ENCODE measurements at regions not wholly inside any gene's neighbourhood (a gene's known extent, or its start where the extent isn't known, plus 50 kb on each side); places are given as distances from the start of the nearest gene placed in this dataset.

DNA sequence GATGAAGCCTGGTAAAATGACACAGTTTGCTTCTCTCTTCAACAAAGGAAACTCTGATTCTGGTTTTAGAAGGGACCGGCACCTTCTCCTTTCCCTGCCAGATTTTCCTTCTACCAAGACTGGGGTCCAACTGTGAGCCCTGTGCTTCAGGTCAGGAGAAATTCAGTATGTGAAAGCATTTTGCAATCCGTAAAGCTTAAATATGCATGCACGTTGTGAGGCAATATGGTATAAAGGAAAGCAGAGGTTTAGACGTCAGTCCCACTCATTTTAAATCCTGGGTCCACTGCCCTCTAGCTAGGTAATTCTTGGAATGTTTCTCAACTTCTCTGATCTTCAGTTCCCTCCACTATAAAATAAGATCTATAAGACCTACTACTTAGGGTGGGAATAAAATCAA lies 359.0 kb upstream of the NPSR1 start:
- H2BK15ac ChIP-seq (ENCODE audit: low read depth, low read length) = no peak overlapping the region
- no peak overlapping the region for H4K91ac ChIP-seq (ENCODE audit: insufficient read depth, low read depth, low read length)
- no TSS peak for BruUV-seq (replicated peaks)
- H3K4me3 ChIP-seq (ENCODE audit: insufficient read depth, low read depth, low read length) = no peak overlapping the region
- no peaks in the 10 kb centered on the region for H3K36me3 ChIP-seq (ENCODE audit: control insufficient read depth, insufficient read depth, low read length)
- POLR2A ChIA-PET (ENCODE audit: unreplicated experiment) = no interaction called here
- no peak overlapping the region for H3K23ac ChIP-seq (ENCODE audit: low read depth, low read length)
- H3K4me1 ChIP-seq (ENCODE audit: control insufficient read depth, insufficient read depth, low read length) = peaks cover 2% of the 10 kb centered on the region; the same call in 1 of the 2 replicates
- H2BK120ac ChIP-seq (ENCODE audit: low read depth, low read length) = no peak overlapping the region
- dilution Hi-C loops (cut with HindIII; ENCODE audit: low sequenced_read_pairs, unreplicated experiment) = no loop called here
- TF ChIP-seq MAFK (IDR thresholded peaks at IDR 0.05; ENCODE audit: low read depth, low read length) (no peak), MAZ (IDR thresholded peaks at IDR 0.05; ENCODE audit: borderline replicate concordance, low read depth, low read length) (no peak), RFX5 (IDR thresholded peaks at IDR 0.05; ENCODE audit: low read depth, low read length) (no peak), RAD21 (IDR thresholded peaks at IDR 0.05; ENCODE audit: low read length) (no peak), CHD1 (IDR thresholded peaks at IDR 0.05; ENCODE audit: low read depth, low read length) (no peak), SMC3 (IDR thresholded peaks at IDR 0.05; ENCODE audit: low read depth, low read length) (no peak), BHLHE40 (IDR thresholded peaks at IDR 0.05; ENCODE audit: low read depth, low read length) (no peak), CEBPB (IDR thresholded peaks at IDR 0.05; ENCODE audit: low read depth, low read length) (no peak), FOS (IDR thresholded peaks at IDR 0.05; ENCODE audit: low read depth, low read length) (no peak), NFE2L2 (IDR thresholded peaks at IDR 0.05; ENCODE audit: low read depth, low read length) (no peak), RCOR1 (IDR thresholded peaks at IDR 0.05; ENCODE audit: insufficient replicate concordance, low read length) (no peak), MXI1 (IDR thresholded peaks at IDR 0.05; ENCODE audit: borderline replicate concordance, low read depth, low read length) (no peak), POLR2A (IDR thresholded peaks at IDR 0.05; ENCODE audit: low read depth, low read length) (no peak)
- TF ChIP-seq, protein P1, sequence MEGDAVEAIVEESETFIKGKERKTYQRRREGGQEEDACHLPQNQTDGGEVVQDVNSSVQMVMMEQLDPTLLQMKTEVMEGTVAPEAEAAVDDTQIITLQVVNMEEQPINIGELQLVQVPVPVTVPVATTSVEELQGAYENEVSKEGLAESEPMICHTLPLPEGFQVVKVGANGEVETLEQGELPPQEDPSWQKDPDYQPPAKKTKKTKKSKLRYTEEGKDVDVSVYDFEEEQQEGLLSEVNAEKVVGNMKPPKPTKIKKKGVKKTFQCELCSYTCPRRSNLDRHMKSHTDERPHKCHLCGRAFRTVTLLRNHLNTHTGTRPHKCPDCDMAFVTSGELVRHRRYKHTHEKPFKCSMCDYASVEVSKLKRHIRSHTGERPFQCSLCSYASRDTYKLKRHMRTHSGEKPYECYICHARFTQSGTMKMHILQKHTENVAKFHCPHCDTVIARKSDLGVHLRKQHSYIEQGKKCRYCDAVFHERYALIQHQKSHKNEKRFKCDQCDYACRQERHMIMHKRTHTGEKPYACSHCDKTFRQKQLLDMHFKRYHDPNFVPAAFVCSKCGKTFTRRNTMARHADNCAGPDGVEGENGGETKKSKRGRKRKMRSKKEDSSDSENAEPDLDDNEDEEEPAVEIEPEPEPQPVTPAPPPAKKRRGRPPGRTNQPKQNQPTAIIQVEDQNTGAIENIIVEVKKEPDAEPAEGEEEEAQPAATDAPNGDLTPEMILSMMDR (conservative IDR thresholded peaks at IDR 0.05; ENCODE audit: low read depth, low read length) = no peak
- TF ChIP-seq, protein P2, sequence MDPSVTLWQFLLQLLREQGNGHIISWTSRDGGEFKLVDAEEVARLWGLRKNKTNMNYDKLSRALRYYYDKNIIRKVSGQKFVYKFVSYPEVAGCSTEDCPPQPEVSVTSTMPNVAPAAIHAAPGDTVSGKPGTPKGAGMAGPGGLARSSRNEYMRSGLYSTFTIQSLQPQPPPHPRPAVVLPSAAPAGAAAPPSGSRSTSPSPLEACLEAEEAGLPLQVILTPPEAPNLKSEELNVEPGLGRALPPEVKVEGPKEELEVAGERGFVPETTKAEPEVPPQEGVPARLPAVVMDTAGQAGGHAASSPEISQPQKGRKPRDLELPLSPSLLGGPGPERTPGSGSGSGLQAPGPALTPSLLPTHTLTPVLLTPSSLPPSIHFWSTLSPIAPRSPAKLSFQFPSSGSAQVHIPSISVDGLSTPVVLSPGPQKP (IDR thresholded peaks at IDR 0.05; ENCODE audit: borderline replicate concordance, low read depth, low read length) = no peak
- TF ChIP-seq, protein P3, sequence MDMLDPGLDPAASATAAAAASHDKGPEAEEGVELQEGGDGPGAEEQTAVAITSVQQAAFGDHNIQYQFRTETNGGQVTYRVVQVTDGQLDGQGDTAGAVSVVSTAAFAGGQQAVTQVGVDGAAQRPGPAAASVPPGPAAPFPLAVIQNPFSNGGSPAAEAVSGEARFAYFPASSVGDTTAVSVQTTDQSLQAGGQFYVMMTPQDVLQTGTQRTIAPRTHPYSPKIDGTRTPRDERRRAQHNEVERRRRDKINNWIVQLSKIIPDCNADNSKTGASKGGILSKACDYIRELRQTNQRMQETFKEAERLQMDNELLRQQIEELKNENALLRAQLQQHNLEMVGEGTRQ (IDR thresholded peaks at IDR 0.05; ENCODE audit: low read depth, low read length) = no peak
- no peak overlapping the region for H3K14ac ChIP-seq (replicated peaks; ENCODE audit: low read depth, low read length)
- no peak overlapping the region for H4K8ac ChIP-seq (ENCODE audit: low read depth in 2 of 2, low read length in 2 of 2)
- no peak for DNase-seq
- no peak overlapping the region for H3K9ac ChIP-seq (ENCODE audit: low read depth, low read length)
- no peaks in the 10 kb centered on the region for H3K79me1 ChIP-seq (ENCODE audit: low read depth in 1 of 2, low read length in 2 of 2)
- H3K4ac ChIP-seq (ENCODE audit: low read depth, low read length) = no peak overlapping the region
- intact Hi-C loops (cut with micrococcal nuclease) = no loop called here
- no peaks in the 10 kb centered on the region for H3K9me1 ChIP-seq (ENCODE audit: insufficient read depth, low read length)
- H3K56ac ChIP-seq (ENCODE audit: extremely low read depth, insufficient read depth, low read length) = no peak overlapping the region
- H2AK9ac ChIP-seq (replicated peaks; ENCODE audit: low read depth, low read length, poor library complexity) = no peak overlapping the region
- H4K20me1 ChIP-seq (ENCODE audit: insufficient read depth, low read length) = no peaks in the 10 kb centered on the region
- no peak for ATAC-seq (ENCODE audit: low read depth)
- CTCF ChIA-PET = no interaction called here
- H3K27ac ChIP-seq (ENCODE audit: insufficient read depth, low read length) = no peak overlapping the region
- H2BK20ac ChIP-seq (ENCODE audit: low read depth, low read length) = no peak overlapping the region
- no peak overlapping the region for H2AK5ac ChIP-seq (ENCODE audit: low read depth, low read length)
- H3K9me3 ChIP-seq (ENCODE audit: control insufficient read depth, insufficient read depth, low read length) = no peaks in the 10 kb centered on the region
- no CpG with 5 or more reads among the region's 4 CpGs for WGBS, 2 experiments (ENCODE audit: extremely low coverage in 2 of 2, insufficient read length in 1 of 2)
- H3K27me3 ChIP-seq (ENCODE audit: control insufficient read depth, insufficient read depth, low read length) = no peaks in the 10 kb centered on the region; the same call in 1 of the 2 replicates
- no peak overlapping the region for H3K4me2 ChIP-seq (ENCODE audit: low read depth, low read length)
- no peak overlapping the region for H2BK5ac ChIP-seq (ENCODE audit: low read depth, low read length, poor library complexity, severe bottlenecking)
- H2AFZ ChIP-seq (replicated peaks; ENCODE audit: low read length, poor library complexity) = no peak overlapping the region
- no peak overlapping the region for H3K18ac ChIP-seq (ENCODE audit: low read depth, low read length)
- H4K5ac ChIP-seq (ENCODE audit: low read depth, low read length) = no peak overlapping the region
- in situ Hi-C loops (cut with MboI; ENCODE audit: low sequenced_read_pairs) = no loop called here

All from IMR-90 (cell line).